ENCODE measurements at regions not wholly inside any gene's neighbourhood (a gene's known extent, or its start where the extent isn't known, plus 50 kb on each side); places are given as distances from the start of the nearest gene placed in this dataset.
"Not testable (repeated sequence)": the region's sequence is repeated elsewhere in the genome, so short reads cannot be mapped to it uniquely, and the experiment has no call there.

GRCh38 chr17:51347851-51348584 lies 87.7 kb downstream of the UTP18 start:
- no peak for DNase-seq

DNA sequence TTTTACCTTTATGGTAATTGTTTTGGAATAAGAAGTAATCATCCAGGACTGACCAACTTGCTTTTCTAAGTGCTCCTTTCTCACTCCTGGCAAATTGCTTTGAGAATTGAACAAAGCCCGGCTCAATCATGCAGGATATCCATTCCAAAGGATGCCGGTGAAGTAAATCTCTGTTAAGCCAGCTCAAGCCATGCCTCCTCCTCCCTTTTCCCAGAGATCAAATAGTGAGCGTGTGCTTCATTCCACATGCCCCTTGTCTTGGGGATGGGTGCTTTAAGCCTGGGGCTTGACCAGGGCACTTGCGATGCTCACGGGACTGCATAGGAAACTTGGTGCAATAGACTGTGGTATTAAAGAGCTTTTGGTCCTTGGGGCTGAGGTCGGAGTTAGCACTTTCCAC lies 90.7 kb downstream of the UTP18 start:
- DNase-seq, result no peak

DNA sequence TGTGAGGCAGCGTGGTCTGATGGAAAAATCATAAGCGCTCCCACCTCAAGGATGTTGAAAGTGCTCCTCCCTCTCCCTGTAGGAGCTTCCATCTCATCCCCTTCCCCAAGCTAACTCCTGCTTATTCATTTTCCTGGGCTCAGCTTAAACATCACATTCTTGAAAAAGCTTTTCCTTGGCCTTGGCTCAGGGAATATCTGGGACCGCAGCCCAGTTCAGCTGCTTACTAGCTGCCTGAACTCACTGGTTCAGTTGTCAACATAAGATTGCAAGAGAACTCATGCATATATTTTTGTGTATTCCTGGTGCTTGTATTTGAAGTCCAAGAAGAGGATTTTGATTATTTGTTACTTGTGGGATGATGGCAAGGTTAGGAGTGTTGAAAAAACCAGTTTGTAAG lies 91.5 kb downstream of the UTP18 start:
- no peak for DNase-seq

GRCh38 chr17:51352798-51353197 lies 92.5 kb downstream of the UTP18 start:
- no peak for DNase-seq

DNA sequence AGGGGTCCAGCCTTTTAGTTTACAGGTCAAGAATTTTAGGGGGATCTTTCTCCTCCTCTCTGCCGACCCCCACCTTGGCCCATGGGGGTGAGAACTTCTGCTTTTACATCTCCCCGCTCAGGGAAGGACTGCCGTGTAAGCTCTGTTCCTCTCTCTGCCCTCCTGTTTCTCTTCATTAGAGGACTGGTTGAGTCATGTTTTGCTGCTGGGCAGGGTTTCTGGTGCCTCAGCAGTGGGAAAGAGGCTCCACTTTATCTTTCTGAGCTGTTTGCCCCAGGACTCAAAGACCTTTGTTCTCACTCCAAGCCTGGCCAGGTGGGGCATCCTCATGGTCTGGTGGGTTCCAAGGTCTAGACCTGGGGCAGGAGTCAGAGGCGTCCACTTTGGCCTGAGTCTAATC lies 93.0 kb downstream of the UTP18 start:
- DNase-seq, result no peak

DNA sequence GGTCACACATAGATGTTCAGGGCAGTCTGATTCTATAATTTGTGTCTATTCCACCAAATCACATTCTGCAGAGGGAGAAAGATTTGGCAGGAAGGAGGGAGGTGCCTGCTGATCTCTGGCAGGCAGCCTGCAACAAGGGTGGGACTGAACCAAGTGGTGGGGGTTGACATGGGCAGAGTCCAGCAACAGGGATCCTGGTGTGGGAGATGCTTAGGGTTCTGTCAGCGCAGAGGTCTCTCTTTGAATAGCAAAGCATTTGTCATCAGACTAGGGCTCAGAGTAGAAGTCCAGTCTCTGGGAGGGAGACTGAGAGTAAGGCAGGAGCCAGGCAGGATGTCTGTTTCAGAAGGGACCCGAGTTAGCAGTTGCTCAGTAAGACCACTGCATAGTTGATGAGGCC lies 94.6 kb downstream of the UTP18 start:
- DNase-seq, result no peak

- DNase-seq, result no peak
Observed at GRCh38 chr17:51355441-51356410, 95.4 kb downstream of the UTP18 start.

DNA sequence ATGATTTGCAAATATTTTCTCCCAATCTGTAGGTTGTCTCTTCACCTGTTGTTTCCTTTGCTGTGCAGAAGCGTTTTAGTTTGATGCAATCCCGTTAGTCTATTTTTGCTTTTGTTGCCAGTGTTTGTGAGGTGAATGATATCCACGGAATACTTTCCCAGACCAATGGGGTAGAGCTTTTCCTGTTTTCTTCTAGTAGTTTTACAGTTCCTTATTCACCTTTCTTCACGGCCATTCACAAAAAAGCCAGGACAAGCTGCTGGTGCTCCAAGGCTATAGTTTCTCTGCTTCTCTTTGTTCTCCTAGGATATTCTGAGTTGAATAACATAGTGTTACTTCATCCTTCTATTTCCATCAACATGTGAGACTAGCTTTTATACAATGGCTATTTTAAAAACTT lies 98.7 kb downstream of the UTP18 start:
- no peak for DNase-seq

- no peak for DNase-seq
Observed at GRCh38 chr17:51362811-51363585, 102.7 kb downstream of the UTP18 start.

DNA sequence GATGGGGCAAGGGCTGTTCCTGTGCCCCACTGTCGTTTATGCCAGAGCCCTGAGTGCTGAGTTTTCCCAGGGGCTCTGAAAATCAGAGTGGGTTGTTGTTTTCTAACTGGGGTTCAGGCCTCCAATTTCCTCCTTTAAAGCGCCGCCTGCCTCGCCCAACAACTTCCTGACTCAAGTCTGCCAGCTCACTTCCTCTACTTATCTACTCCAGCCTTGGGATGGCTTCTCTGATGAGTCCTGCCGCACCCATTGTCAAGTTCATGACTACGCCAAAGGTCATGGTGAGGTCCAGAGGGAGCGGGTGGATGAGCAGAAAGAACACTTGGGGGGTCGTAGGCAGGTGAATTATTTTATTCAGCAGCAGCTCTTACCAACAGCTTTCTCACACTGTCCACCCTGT lies 104.7 kb downstream of the UTP18 start:
- DNase-seq, result no peak

DNA sequence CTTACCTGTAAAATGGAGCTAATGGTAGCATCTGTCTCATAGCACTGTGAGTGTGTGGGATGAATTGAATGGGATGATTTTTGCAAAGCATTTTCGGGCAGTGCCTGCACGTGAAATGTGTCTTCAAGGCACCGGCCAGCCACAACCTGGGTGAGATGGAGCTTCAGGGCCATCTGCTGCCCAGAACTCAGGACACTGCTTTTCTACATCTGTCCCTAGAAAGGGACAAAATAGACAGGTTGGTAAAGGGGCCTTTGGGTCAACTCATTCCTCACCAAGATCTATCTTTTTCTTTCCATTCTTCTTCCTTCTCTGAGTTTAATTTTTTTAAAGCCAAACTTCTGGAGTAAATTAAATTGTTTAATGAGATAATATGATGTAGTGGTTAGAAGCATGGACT lies 106.5 kb downstream of the UTP18 start:
- DNase-seq, result no peak

GRCh38 chr17:51367836-51368235 lies 107.5 kb downstream of the UTP18 start:
- not testable (repeated sequence) for DNase-seq

GRCh38 chr17:51371732-51372151 lies 111.4 kb downstream of the UTP18 start:
- DNase-seq, result peak; percentile 31 to 64

DNA sequence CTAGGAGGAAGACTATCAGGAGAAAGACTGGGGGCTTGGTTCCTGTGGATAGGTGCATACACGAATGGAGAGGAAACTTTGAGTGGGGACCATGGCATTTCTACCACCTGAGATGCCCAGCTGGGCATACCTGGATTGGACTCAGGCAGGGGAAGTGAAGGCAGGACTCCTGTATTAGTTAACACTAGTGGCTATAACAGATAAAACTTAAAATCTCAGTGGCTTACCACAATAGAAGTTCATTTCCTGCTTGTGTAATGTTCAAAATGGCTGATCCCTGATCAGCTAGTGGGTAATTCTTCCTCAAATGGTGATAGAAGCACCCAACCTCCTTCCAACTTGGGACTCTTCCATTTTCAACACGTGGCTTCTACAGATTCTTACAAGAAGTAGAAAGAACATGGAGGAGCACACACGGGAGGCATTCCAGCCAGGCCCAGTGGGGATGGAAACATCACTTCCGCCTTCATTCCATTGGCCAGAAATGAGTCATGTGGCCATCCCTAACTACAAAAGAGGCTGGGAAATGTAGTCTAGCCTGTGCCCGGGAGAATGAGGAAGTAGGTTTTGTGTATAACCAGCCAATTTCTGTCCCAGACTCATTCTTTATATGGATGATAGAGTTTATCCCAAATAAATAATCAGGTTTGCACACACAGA lies 112.1 kb downstream of the UTP18 start:
- DNase-seq, result peak; percentile 44 to 51

DNA sequence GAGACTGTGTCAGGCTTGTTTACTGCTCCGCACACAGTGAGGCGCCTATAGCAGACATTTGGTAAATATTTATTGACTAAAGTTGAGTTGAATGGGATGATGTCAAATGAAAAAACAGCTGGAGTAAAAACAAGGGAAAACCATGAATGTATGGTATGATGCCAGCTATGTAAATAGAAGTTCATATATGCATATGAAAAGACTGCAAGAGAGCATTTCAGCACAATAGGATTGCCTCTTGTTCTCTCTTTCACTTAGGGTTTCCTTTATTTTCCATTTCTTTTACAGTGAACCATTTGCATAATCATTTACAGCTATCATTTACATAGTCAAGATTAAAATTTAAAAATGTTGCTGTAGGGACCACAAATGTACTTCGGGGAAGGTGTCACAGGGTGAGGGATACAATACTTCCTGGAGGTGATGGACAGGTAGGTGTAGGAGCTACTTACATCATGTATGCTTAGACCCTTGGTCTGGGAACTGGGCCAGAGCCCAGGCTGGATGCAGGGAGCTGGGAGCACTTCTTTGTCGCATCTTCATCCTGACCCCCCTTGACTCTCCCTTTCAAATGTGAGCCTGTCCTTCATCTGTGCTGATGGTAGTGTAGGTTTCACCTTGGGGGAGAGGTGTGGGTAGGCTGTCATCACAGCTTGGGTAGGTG lies 113.3 kb downstream of the UTP18 start:
- DNase-seq, result no peak

DNA sequence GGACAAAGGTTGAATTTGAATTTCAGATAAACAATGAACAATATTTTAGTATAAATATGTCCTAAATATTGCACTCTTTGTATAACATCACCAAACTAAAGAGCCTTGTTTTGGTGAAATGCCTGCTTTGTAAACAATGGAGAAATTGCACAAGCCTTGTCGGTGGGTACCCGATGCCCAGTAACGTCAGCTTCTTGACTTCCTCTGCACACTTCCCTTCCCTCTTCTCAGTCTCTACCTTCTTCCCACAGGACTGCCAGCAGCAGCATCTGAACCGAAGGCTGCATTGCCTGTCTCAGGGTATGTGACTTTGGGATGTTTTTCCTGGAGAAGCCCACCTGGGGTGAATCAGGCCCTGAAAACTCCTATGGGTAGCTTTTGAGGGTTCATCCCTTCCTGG lies 113.9 kb downstream of the UTP18 start:
- DNase-seq, result no peak

DNA sequence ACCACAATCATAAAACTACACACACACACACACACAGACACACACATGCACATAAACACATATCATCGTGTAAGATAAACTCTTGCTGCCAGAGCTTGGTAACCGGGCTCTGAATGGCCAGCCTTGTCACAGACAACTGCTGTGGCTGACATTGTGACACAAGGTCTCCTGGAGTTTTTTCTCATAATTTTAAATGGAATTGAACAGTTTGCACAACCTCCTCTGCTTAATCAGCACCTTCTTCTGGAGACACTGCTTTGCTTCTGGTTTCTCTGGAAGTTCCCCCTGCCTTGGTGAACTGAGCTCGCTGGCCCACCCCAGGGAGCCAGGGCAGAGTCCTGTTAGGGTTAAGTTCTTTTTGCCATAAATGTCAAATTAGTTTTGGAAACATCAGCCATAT lies 115.4 kb downstream of the UTP18 start:
- no peak for DNase-seq

DNA sequence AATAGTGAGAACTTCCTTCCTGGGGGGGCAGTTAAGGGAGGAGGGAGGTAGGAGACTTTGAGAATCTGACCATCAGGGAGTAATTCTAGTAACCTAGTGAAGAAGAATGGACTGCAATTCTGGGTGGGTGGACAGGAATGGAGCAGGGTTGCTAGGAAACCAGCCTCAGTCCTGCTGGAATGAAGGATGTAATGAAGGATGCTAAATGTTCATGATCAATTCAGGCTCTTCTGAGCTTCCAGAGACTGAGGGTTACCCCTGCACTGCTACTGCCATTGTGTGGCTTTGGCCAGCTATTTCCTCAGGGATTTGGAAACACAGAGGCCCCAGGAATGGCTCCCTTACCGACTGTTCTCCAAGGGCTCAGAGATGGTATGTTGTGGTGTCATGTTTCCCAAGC lies 116.4 kb downstream of the UTP18 start:
- DNase-seq, result no peak

DNA sequence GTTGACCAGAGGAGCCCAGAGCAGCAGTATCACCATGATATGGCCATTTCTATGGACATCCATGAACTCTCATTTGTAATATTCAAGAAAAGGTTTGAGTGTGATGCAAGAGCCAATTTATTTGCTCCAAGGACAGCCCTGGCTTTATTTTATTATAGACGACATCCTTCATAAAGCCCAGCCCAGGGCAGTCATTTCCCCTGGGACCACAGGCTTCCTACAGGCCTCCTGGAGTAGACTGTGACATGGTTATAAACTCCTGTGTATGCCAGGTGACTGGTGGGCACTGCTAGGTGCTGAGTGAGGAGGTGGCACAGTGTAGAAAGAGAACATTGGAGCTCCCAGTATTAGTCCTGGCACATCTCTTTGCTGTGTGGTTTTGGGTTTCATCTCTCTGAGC lies 120.9 kb downstream of the UTP18 start:
- no peak for DNase-seq

- DNase-seq, result no peak
Observed at GRCh38 chr17:51385208-51385607, 124.9 kb downstream of the UTP18 start.

GRCh38 chr17:51387582-51387981 lies 127.2 kb downstream of the UTP18 start:
- DNase-seq, result no peak

DNA sequence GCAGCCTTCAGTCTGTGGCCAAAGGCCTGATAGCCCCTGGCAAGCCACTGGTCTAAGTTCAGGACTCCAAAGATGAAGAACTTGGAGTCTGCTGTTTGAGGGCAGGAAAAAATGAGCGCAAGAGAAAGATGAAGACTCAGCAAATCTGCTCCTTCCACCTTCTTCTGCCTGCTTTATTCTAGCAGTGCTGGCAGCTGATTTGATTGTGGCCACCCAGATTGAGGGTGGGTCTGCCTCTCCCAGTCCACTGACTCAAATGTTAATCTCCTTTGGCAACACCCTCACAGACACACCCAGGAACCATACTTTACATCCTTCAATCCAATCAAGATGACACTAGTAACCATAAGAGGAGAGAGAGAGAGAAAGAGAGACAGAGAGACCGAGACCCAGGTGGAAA lies 127.6 kb downstream of the UTP18 start:
- DNase-seq, result no peak
